Fibroblast of the conjunctiva (primary cell): ENCODE measurements at regions not wholly inside any gene's neighbourhood (a gene's known extent, or its start where the extent isn't known, plus 50 kb on each side); places are given as distances from the start of the nearest gene placed in this dataset.
"Not testable (repeated sequence)": the region's sequence is repeated elsewhere in the genome, so short reads cannot be mapped to it uniquely, and the experiment has no call there.

Experiments used
- DNase-seq: peaks from one replicate; pipeline ENCODE4 v3.0.0-alpha.2; 2010; ENCODE audit warnings: low read depth

- no peak for DNase-seq
These were observed 154.6 kb upstream of the NYAP2 start for GRCh38 chr2:225244933-225245332.

- DNase-seq: no peak
These were observed 162.7 kb upstream of the NYAP2 start for GRCh38 chr2:225236769-225237323.

- no peak for DNase-seq
These were observed 166.3 kb upstream of the NYAP2 start for GRCh38 chr2:225233234-225233633.

GRCh38 chr2:225231900-225232299 is 167.6 kb upstream of the NYAP2 start:
- DNase-seq: no peak

DNA sequence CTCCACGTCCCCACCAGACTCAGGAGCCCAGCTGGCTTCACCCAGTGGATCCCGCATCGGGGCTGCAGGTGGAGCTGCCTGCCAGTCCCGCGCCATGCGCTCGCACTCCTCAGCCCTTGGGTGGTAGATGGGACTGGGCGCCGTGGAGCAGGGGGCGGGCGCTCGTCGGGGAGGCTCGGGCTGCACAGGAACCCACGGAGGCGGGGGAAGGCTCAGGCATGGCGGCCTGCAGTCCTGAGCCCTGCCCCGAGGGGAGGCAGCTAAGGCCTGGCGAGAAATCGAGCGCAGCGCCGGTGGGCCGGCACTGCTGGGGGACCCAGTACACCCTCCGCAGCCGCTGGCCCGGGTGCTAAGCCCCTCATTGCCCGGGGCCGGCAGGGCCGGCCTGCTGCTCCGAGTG is 170.2 kb upstream of the NYAP2 start:
- not testable (repeated sequence) for DNase-seq

- DNase-seq: no peak
These were observed 173.1 kb upstream of the NYAP2 start for GRCh38 chr2:225226441-225226840.

- no peak for DNase-seq
These were observed 176.2 kb upstream of the NYAP2 start for GRCh38 chr2:225223301-225223700.

DNA sequence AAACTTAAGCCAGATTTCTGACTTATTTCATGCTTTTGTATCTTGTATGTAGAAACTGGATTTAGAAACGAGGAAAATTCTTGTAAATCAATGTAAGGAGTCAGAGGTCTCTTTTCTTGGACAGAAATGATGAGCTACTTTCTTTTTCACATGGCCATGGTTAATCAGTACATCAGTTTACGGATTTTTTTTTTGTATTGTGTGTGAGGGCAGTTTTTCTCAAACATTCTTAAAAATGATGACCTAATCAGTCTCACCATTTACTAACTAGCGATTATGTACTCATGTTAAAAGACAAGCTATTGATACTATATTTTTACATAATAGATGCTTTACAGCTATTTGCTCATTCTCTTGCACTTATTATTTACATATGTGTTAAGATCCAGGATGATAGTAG is 165.2 kb upstream of the DOCK10 start:
- no peak for DNase-seq

GRCh38 chr2:225207043-225207442 is 164.8 kb upstream of the DOCK10 start:
- no peak for DNase-seq

DNA sequence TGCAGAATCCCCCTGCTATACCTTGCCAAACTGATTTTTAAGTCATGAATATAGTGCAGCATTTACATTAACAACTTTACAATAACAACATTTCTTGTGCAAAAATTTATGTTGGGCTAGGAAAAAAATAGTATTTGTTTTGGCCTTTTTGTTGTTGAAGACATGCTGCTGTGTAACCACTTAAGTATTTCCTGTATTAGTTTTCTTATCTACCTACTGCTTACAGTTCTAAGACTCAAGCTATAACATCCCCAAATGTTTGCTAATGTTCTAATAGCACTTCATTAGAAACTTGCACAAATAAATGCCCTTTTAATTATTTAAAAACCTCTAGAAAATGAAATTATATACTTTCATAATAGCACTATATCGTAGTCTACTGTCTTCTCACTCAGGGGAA is 154.3 kb upstream of the DOCK10 start:
- no peak for DNase-seq

GRCh38 chr2:225192869-225193268 is 150.6 kb upstream of the DOCK10 start:
- no peak for DNase-seq

DNA sequence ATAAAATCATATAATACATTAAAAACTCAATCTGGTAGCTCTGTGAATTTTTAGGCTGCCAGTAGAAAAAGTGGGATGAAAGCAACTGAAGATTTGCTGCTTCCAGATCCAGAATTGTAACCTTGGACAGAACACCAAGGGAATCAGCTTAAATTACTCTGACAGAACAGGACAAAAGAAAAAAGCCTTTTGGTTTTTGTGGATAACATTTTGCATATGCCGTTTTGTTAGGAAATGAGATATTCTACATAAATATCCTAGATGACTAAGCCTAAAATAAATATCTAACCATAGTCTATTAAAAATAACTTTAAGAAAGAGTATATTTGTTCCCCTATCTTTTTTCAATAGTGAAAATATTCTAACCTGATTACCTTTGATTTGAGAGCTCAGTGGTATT is 148.7 kb upstream of the DOCK10 start:
- DNase-seq: no peak

DNA sequence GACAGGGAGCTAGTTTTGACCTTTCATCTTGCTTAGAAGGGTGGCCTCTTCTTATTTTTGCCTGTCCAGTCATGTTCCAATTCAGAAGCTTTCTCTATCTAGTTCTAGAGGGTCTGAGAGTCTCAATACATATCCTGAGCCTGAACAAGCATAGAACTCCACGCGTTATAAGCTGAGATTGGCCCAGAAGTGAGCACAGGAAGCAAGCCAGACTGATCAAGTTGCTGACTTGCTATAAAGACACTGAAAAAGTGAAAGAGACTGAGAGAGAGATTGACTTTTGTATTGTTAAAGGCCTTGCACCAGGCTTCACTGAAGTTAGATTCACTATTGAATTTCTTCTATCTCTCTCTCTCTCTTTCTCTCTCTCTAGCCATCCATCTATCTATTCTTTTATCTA is 142.7 kb upstream of the DOCK10 start:
- no peak for DNase-seq

GRCh38 chr2:225182126-225182525 is 139.9 kb upstream of the DOCK10 start:
- DNase-seq: no peak

GRCh38 chr2:225177098-225177497 is 134.8 kb upstream of the DOCK10 start:
- no peak for DNase-seq

DNA sequence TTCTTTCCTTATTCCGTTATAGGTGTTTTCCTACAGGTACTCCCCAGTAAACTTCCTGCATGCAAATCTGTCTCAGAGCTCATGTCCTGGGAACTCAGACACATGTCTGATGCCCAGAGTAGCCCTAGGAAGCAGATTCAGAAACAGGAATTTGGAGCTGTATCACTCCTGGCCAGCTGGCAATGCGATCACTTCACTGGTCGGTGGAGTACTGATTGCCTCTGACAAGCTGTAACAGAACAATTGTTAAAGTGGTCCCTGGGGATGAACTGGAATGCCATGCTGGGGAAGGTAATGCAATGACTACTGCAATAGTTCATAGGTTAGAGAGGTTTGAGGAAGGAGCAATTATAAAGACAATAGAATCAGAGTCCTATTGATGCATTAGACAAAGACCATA is 131.6 kb upstream of the DOCK10 start:
- no peak for DNase-seq

DNA sequence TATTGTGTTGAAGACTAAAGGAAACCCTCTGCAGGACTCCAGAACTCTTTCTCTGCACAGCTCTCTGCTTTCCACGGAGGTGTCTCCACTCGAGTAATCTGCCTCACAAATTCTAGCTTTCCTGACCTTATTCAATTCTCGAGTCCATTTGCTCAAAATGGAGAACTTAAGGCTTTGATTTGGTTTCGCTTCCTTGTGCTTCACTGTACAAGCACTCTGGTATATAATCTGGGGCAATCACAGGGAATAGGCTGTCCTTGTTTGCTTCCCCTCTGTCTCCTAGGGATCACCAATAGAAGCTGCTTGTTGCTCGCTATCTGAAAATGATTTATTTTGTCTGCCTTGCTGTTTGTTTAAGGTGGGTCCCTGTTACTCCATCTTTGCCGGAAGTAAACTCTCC is 129.1 kb upstream of the DOCK10 start:
- no peak for DNase-seq

- no peak for DNase-seq
These were observed 127.9 kb upstream of the DOCK10 start for GRCh38 chr2:225170162-225170561.

DNA sequence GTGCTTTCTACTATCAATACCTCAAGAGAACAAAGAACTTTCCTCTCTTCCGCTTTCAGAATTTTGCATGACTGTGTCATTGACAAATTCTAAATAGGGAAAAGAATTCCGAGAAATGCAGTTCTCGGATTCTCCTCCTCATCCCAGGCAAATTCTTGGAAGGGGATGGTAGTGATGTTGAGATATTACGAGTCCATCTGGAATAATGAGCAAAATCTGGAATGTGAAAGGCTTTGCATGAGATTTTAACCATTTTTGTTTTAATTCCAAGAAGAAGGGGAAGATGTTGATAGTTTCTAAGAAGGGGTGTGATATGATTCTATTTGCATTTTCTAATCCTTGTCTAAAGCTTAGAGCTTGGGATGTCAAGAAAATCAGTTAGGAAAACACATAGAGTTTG is 127.1 kb upstream of the DOCK10 start:
- no peak for DNase-seq

GRCh38 chr2:225165052-225165451 is 122.8 kb upstream of the DOCK10 start:
- no peak for DNase-seq

- DNase-seq: no peak
These were observed 122.3 kb upstream of the DOCK10 start for GRCh38 chr2:225164401-225165050.

DNA sequence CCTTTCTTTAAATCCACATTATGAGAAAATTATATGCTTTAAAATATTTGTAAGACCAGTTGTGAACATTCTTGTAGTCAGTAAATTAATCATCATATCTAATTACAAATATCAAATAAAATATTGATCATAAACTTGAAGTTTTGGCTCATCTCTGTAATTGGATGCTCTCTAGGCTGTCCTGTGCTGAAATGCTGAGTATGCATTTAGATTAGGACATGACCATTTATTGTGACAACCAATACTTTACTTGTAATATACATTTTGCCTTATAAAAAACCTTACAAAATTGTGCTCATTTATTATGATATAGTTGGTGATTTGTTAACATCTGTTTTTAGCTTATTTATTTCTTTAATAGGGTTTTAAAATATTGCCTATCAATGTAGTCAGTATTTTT is 116.1 kb upstream of the DOCK10 start:
- DNase-seq: no peak

GRCh38 chr2:225156853-225157451 is 114.7 kb upstream of the DOCK10 start:
- no peak for DNase-seq

DNA sequence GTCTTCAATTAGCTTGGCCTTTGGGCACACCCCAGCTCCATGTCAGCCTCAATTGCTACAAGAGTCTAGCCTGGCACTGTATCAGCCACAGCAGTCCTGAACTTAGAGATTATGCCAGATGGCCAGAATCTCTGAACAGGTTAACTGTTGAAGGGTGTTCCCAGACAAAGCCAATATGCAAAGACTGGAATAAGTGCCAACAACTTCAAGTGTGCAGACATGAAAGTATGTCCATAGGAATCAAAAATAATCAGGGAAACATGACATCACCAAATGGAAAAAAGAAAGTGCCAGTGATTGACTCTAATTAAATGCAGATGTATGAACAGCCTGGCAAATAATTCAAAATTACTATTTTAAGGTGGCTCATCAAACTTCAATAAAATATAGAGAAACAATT is 98.5 kb upstream of the DOCK10 start:
- DNase-seq: no peak
